ENCODE measurements at regions not wholly inside any gene's neighbourhood (a gene's known extent, or its start where the extent isn't known, plus 50 kb on each side); places are given as distances from the start of the nearest gene placed in this dataset.
"Not testable (repeated sequence)": the region's sequence is repeated elsewhere in the genome, so short reads cannot be mapped to it uniquely, and the experiment has no call there.

DNA sequence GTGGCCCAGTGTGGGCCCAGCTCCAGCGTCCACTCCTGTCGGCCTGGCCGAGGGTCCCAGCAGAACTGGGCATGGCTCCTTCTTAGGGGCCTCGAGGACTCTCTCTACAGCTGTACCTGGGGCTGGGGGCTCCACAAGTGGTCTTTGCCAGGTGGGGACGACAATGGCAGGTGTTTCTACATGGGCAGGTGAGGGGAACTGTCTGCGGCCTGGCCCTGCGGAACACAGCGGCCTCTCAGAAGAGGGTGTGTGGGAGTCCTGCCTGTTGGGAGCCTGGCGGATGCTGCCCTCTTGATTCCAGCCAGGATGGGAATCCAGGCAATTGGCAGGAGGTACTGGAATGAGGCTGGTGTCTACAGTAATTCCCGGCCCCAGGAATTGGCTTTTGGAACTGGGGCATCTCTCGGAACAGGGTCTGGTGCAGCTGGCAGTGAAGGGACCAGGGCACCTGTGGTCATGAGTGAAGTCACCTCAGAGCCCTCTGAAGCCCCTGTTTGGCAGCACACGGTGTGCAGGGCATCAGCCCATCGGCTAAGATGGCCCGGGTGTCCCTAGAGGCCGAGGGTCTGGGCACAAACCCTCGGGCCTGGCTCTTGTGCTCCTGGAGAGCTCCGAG lies 357.9 kb downstream of the TMEM121 start:
- TF ChIP-seq, protein P1, sequence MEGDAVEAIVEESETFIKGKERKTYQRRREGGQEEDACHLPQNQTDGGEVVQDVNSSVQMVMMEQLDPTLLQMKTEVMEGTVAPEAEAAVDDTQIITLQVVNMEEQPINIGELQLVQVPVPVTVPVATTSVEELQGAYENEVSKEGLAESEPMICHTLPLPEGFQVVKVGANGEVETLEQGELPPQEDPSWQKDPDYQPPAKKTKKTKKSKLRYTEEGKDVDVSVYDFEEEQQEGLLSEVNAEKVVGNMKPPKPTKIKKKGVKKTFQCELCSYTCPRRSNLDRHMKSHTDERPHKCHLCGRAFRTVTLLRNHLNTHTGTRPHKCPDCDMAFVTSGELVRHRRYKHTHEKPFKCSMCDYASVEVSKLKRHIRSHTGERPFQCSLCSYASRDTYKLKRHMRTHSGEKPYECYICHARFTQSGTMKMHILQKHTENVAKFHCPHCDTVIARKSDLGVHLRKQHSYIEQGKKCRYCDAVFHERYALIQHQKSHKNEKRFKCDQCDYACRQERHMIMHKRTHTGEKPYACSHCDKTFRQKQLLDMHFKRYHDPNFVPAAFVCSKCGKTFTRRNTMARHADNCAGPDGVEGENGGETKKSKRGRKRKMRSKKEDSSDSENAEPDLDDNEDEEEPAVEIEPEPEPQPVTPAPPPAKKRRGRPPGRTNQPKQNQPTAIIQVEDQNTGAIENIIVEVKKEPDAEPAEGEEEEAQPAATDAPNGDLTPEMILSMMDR (IDR thresholded peaks at IDR 0.05): not testable (repeated sequence)
- TF ChIP-seq EZH2 (IDR thresholded peaks at IDR 0.05; ENCODE audit: borderline replicate concordance, insufficient read depth, low read depth, low read length, poor library complexity, severe bottlenecking): not testable (repeated sequence)
